Right atrium auricular region (tissue), 2 donors: ENCODE measurements at regions not wholly inside any gene's neighbourhood (a gene's known extent, or its start where the extent isn't known, plus 50 kb on each side); places are given as distances from the start of the nearest gene placed in this dataset.

Experiments used
- DNase-seq: peaks from one replicate; pipeline ENCODE4 v3.0.0-alpha.2; 2019; ENCODE audit warnings: low spot score
- H3K27ac ChIP-seq, 2 donors: fragments of 200-600 bp; sonication (generic); 1 replicate in 1 of 2; 2 replicates in 1 of 2; pipeline ENCODE4 v1.5.1; 2016 to 2019
- H3K27me3 ChIP-seq, 2 donors: fragments of 200-600 bp; sonication (generic); one replicate each; pipeline versions ENCODE4 v1.5.1 to v1.6.0; 2017 to 2019
- H3K36me3 ChIP-seq: fragments of 200-600 bp; sonication (generic); one replicate; pipeline ENCODE4 v1.5.1; 2016
- H3K4me1 ChIP-seq, 2 donors: fragments of 200-600 bp; sonication (generic); one replicate each; pipeline versions ENCODE4 v1.5.1 to v1.6.0; 2017 to 2019
- H3K4me3 ChIP-seq, 2 donors: fragments of 200-600 bp; sonication (generic); 1 replicate in 1 of 2; 2 replicates in 1 of 2; pipeline ENCODE4 v1.5.1; 2017 to 2019; ENCODE audit warnings: mild to moderate bottlenecking in 1 of 2, moderate library complexity in 1 of 2
- H3K9me3 ChIP-seq, 2 donors: fragments of 200-600 bp; sonication (generic); one replicate each; pipeline ENCODE4 v1.5.1; 2019
- CTCF ChIP-seq, 2 donors: fragments of 200-600 bp; sonication (generic); IDR thresholded peaks; one replicate each; pipeline ENCODE4 v1.5.1; 2019; ENCODE audit warnings: antibody characterized with exemption in 2 of 2

- Histone ChIP-seq H3K36me3 (no peaks in the 10 kb centered on the region), H3K4me1 (no peaks in the 10 kb centered on the region), H3K27ac (no peak overlapping the region), H3K9me3 (no peaks in the 10 kb centered on the region), H3K27me3 (no peaks in the 10 kb centered on the region), H3K4me3 (no peak overlapping the region)
- TF ChIP-seq CTCF (IDR thresholded peaks at IDR 0.05) = no peak
- DNase-seq = no peak
Measured at GRCh38 chr12:114888928-114889584, 205.1 kb upstream of the TBX3 start.

- no peak overlapping the region for H3K27ac ChIP-seq
- H3K36me3 ChIP-seq = no peaks in the 10 kb centered on the region
- H3K9me3 ChIP-seq = no peaks in the 10 kb centered on the region
- DNase-seq = no peak
- no peaks in the 10 kb centered on the region for H3K4me1 ChIP-seq
- H3K27me3 ChIP-seq = no peaks in the 10 kb centered on the region
- no peak overlapping the region for H3K4me3 ChIP-seq
- TF ChIP-seq CTCF (IDR thresholded peaks at IDR 0.05) = no peak
Measured at GRCh38 chr12:114888448-114888847, 204.5 kb upstream of the TBX3 start.

GRCh38 chr12:114885501-114885900, 201.5 kb upstream of the TBX3 start:
- no peaks in the 10 kb centered on the region for H3K36me3 ChIP-seq
- no peak overlapping the region for H3K4me3 ChIP-seq
- DNase-seq = no peak
- no peaks in the 10 kb centered on the region for H3K4me1 ChIP-seq
- H3K9me3 ChIP-seq = no peaks in the 10 kb centered on the region
- TF ChIP-seq CTCF (IDR thresholded peaks at IDR 0.05) = no peak
- no peak overlapping the region for H3K27ac ChIP-seq
- H3K27me3 ChIP-seq = no peaks in the 10 kb centered on the region

- Histone ChIP-seq H3K36me3 (no peaks in the 10 kb centered on the region), H3K4me3 (no peak overlapping the region), H3K27ac (no peak overlapping the region), H3K27me3 (no peaks in the 10 kb centered on the region), H3K4me1 (no peaks in the 10 kb centered on the region), H3K9me3 (no peaks in the 10 kb centered on the region)
- no peak for TF ChIP-seq CTCF (IDR thresholded peaks at IDR 0.05)
- no peak for DNase-seq
Measured at GRCh38 chr12:114884575-114884974, 200.6 kb upstream of the TBX3 start.

GRCh38 chr12:114882083-114882482, 198.1 kb upstream of the TBX3 start:
- no peak overlapping the region for H3K4me3 ChIP-seq
- H3K36me3 ChIP-seq = no peaks in the 10 kb centered on the region
- no peak overlapping the region for H3K27ac ChIP-seq
- H3K9me3 ChIP-seq = no peaks in the 10 kb centered on the region
- no peaks in the 10 kb centered on the region for H3K4me1 ChIP-seq
- no peak for DNase-seq
- no peaks in the 10 kb centered on the region for H3K27me3 ChIP-seq
- no peak for TF ChIP-seq CTCF (IDR thresholded peaks at IDR 0.05)

GRCh38 chr12:114879354-114879753, 195.4 kb upstream of the TBX3 start:
- no peak for DNase-seq
- Histone ChIP-seq H3K9me3 (no peaks in the 10 kb centered on the region), H3K4me3 (no peak overlapping the region), H3K27me3 (no peaks in the 10 kb centered on the region), H3K4me1 (no peaks in the 10 kb centered on the region), H3K36me3 (no peaks in the 10 kb centered on the region), H3K27ac (no peak overlapping the region)
- no peak for TF ChIP-seq CTCF (IDR thresholded peaks at IDR 0.05)
